H9 (cell line): ENCODE measurements at regions not wholly inside any gene's neighbourhood (a gene's known extent, or its start where the extent isn't known, plus 50 kb on each side); places are given as distances from the start of the nearest gene placed in this dataset.

Experiments used
- DNase-seq: peaks from one replicate; pipeline ENCODE4 v3.0.0-alpha.2; 2017
- H2AFZ ChIP-seq: one replicate; pipeline ENCODE4 v1.6.1; 2013; ENCODE audit warnings: mild to moderate bottlenecking, low read length, control low read depth, moderate library complexity
- H2AK5ac ChIP-seq: 2 replicates; pipeline ENCODE4 v1.6.1; 2013; ENCODE audit warnings: low read length, control low read depth, mixed read lengths; ENCODE audit not compliant: insufficient read length
- H2BK120ac ChIP-seq: one replicate; pipeline ENCODE4 v1.6.1; 2013; ENCODE audit warnings: low read depth, mild to moderate bottlenecking, low read length, control low read depth, inconsistent platforms; ENCODE audit not compliant: poor library complexity, severe bottlenecking
- H2BK12ac ChIP-seq: 2 replicates; pipeline ENCODE4 v1.6.1; 2013; ENCODE audit warnings: low read length, control low read depth, mixed read lengths, low read depth; ENCODE audit not compliant: insufficient read length
- H2BK15ac ChIP-seq: 2 replicates; pipeline ENCODE4 v1.6.1; 2013; ENCODE audit warnings: low read depth, low read length, control low read depth
- H2BK20ac ChIP-seq: one replicate; pipeline ENCODE4 v1.6.1; 2013; ENCODE audit warnings: low read depth, mild to moderate bottlenecking, low read length, control low read depth, inconsistent platforms; ENCODE audit not compliant: poor library complexity, severe bottlenecking
- H2BK5ac ChIP-seq: 2 replicates; pipeline ENCODE4 v1.6.1; 2013; ENCODE audit warnings: low read length, control low read depth, mixed read lengths; ENCODE audit not compliant: insufficient read length
- H3K14ac ChIP-seq: 2 replicates; pipeline ENCODE4 v1.6.1; 2013; ENCODE audit warnings: low read length, control low read depth; ENCODE audit not compliant: insufficient read depth
- H3K18ac ChIP-seq: 2 replicates; pipeline ENCODE4 v1.6.1; 2013; ENCODE audit warnings: low read depth, mild to moderate bottlenecking, mixed read lengths, low read length, control low read depth; ENCODE audit not compliant: insufficient read length
- H3K23ac ChIP-seq: 2 replicates; pipeline ENCODE4 v1.6.1; 2013; ENCODE audit warnings: low read length, control low read depth, mixed read lengths, low read depth; ENCODE audit not compliant: insufficient read length
- H3K23me2 ChIP-seq: 2 replicates; pipeline ENCODE4 v1.6.1; 2013; ENCODE audit warnings: low read depth, mild to moderate bottlenecking, mixed read lengths, low read length, control low read depth; ENCODE audit not compliant: insufficient read length, poor library complexity, severe bottlenecking
- H3K27ac ChIP-seq: 2 replicates; pipeline ENCODE4 v1.5.1; 2013; ENCODE audit warnings: low read length, control low read depth, mixed read lengths, low read depth; ENCODE audit not compliant: insufficient read length
- H3K27me3 ChIP-seq: 2 replicates; pipeline ENCODE4 v1.6.1; 2013; ENCODE audit warnings: low read length, control low read depth, inconsistent platforms; ENCODE audit not compliant: insufficient read depth
- H3K4ac ChIP-seq: 2 replicates; pipeline ENCODE4 v1.6.1; 2013; ENCODE audit warnings: low read depth, mild to moderate bottlenecking, control low read depth, inconsistent platforms, low read length, moderate library complexity
- H3K4me1 ChIP-seq: 2 replicates; pipeline ENCODE4 v1.6.1; 2013; ENCODE audit warnings: low read length, control low read depth, inconsistent platforms; ENCODE audit not compliant: insufficient read depth
- H3K4me2 ChIP-seq: 2 replicates; pipeline ENCODE4 v1.6.1; 2013; ENCODE audit warnings: low read length, control low read depth, mixed read lengths; ENCODE audit not compliant: insufficient read length, insufficient read depth
- H3K56ac ChIP-seq: 2 replicates; pipeline ENCODE4 v1.6.1; 2013; ENCODE audit warnings: low read depth, mild to moderate bottlenecking, mixed read lengths, low read length, control low read depth; ENCODE audit not compliant: insufficient read length
- H3K79me1 ChIP-seq: 2 replicates; pipeline ENCODE4 v1.6.1; 2013; ENCODE audit warnings: low read depth, mild to moderate bottlenecking, moderate library complexity, low read length, control low read depth, inconsistent platforms; ENCODE audit not compliant: insufficient read depth, poor library complexity, severe bottlenecking
- H3K79me2 ChIP-seq: 2 replicates; pipeline ENCODE4 v1.6.1; 2013; ENCODE audit warnings: low read length, control low read depth, inconsistent platforms; ENCODE audit not compliant: insufficient read depth
- H3K9ac ChIP-seq: 2 replicates; pipeline ENCODE4 v1.6.1; 2013; ENCODE audit warnings: low read length, control low read depth, mixed read lengths; ENCODE audit not compliant: insufficient read length; ENCODE audit errors: extremely low read depth
- H3K9me3 ChIP-seq: one replicate; pipeline ENCODE4 v1.6.1; 2013; ENCODE audit warnings: low read depth, low read length, inconsistent platforms; ENCODE audit not compliant: control insufficient read depth
- H3T11ph ChIP-seq: one replicate; pipeline ENCODE4 v1.6.1; 2013; ENCODE audit warnings: mild to moderate bottlenecking, low read length, control low read depth, inconsistent platforms
- H4K20me1 ChIP-seq: one replicate; pipeline ENCODE4 v1.6.1; 2013; ENCODE audit not compliant: control insufficient read depth, insufficient read length, insufficient read depth
- H4K5ac ChIP-seq: 2 replicates; pipeline ENCODE4 v1.6.1; 2013; ENCODE audit warnings: low read depth, mild to moderate bottlenecking, mixed read lengths, low read length, control low read depth; ENCODE audit not compliant: insufficient read length
- H4K8ac ChIP-seq: replicated peaks from 2 replicates; pipeline ENCODE4 v1.6.1; 2013; ENCODE audit warnings: low read length, control low read depth, mixed read lengths, low read depth; ENCODE audit not compliant: insufficient read length
- H4K91ac ChIP-seq: 2 replicates; pipeline ENCODE4 v1.6.1; 2013; ENCODE audit warnings: low read depth, mild to moderate bottlenecking, moderate library complexity, mixed read lengths, low read length, control low read depth; ENCODE audit not compliant: insufficient read length
- H3K27ac Mint-ChIP-seq, 3 experiments: 2 replicates in 2 of 3; 3 replicates in 1 of 3; pipeline ENCODE4 v1.8.0; 2020 to 2021; ENCODE audit warnings: mixed read lengths in 3 of 3, mild to moderate bottlenecking in 1 of 3, moderate library complexity in 1 of 3
- H3K27me3 Mint-ChIP-seq: 2 replicates; pipeline ENCODE4 v1.8.0; 2021; ENCODE audit warnings: low read depth, mild to moderate bottlenecking, moderate library complexity, mixed read lengths
- H3K36me3 Mint-ChIP-seq, 3 experiments: 2 replicates in 2 of 3; 3 replicates in 1 of 3; pipeline ENCODE4 v1.8.0; 2020 to 2021; ENCODE audit warnings: low read depth in 3 of 3, mixed read lengths in 3 of 3; ENCODE audit not compliant: insufficient read depth in 1 of 3
- H3K4me1 Mint-ChIP-seq, 2 experiments: 2 replicates each; pipeline ENCODE4 v1.8.0; 2020; ENCODE audit warnings: mixed read lengths in 2 of 2
- H3K4me3 Mint-ChIP-seq, 2 experiments: 2 replicates in 1 of 2; 3 replicates in 1 of 2; pipeline ENCODE4 v1.8.0; 2020 to 2021; ENCODE audit warnings: mild to moderate bottlenecking in 2 of 2, mixed read lengths in 2 of 2, moderate library complexity in 1 of 2
- H3K9me3 Mint-ChIP-seq, 2 experiments: 2 replicates in 1 of 2; 3 replicates in 1 of 2; pipeline ENCODE4 v1.8.0; 2020; ENCODE audit warnings: mild to moderate bottlenecking in 2 of 2, mixed read lengths in 2 of 2, moderate library complexity in 1 of 2
- WGBS: extraction: QIAGEN DNeasy Blood & Tissue Kit; methylation state at CpG from one replicate; pipeline ENCODE4 v1.1.7; 2013; ENCODE audit warnings: missing lambda C conversion rate, low lambda C conversion rate, mixed read lengths; ENCODE audit not compliant: insufficient read length; ENCODE audit errors: extremely low coverage; 5-methylcytosine and 5-hydroxymethylcytosine counted together
- TF ChIP-seq, protein P1 (sequence below): fragments of 200-600 bp; sonication (generic); conservative IDR thresholded peaks from 3 replicates; pipeline ENCODE4 v1.8.0; 2021; ENCODE audit warnings: antibody characterized with exemption, mild to moderate bottlenecking

DNA sequence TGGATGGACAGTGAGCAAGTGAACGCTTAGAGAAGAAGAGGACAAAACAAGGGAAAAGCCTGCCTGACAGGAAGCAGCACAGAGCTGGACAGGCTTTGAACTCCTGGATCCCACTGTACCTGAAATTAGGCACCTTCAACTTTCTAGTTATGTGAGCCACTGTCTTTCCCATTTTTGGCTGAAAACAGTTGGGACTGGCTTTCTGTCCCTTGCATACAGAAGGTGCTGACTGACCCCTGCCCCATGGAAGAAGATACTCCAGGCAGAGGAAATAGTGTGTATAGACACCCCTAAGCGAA lies 122.8 kb downstream of the CEBPB start:
- H3K4ac ChIP-seq, result no peak overlapping the region
- H2BK120ac ChIP-seq, result no peak overlapping the region
- no peak overlapping the region for H4K91ac ChIP-seq
- H2BK12ac ChIP-seq, result no peak overlapping the region
- H3T11ph ChIP-seq, result no peak overlapping the region
- Mint-ChIP-seq H3K4me3 (no peak overlapping the region), H3K27ac (no peak overlapping the region), H3K27me3 (peaks cover 3% of the 10 kb centered on the region; the same call in 1 of the 2 replicates), H3K36me3 (no peaks in the 10 kb centered on the region), H3K4me1 (peaks cover 5 to 22% of the 10 kb centered on the region in 2 experiments), H3K9me3 (no peaks in the 10 kb centered on the region; a peak in 1 of 5 replicates)
- no peak overlapping the region for H2BK5ac ChIP-seq
- H3K4me1 ChIP-seq, result no peaks in the 10 kb centered on the region
- DNase-seq, result no peak
- H2BK20ac ChIP-seq, result no peak overlapping the region
- no peak overlapping the region for H3K27ac ChIP-seq
- H2BK15ac ChIP-seq, result no peak overlapping the region
- H3K9me3 ChIP-seq, result no peaks in the 10 kb centered on the region
- H4K20me1 ChIP-seq, result no peaks in the 10 kb centered on the region
- H3K79me1 ChIP-seq, result no peaks in the 10 kb centered on the region
- H3K9ac ChIP-seq, result no peak overlapping the region
- H3K79me2 ChIP-seq, result no peaks in the 10 kb centered on the region
- no peak overlapping the region for H4K8ac ChIP-seq
- TF ChIP-seq, protein P1, sequence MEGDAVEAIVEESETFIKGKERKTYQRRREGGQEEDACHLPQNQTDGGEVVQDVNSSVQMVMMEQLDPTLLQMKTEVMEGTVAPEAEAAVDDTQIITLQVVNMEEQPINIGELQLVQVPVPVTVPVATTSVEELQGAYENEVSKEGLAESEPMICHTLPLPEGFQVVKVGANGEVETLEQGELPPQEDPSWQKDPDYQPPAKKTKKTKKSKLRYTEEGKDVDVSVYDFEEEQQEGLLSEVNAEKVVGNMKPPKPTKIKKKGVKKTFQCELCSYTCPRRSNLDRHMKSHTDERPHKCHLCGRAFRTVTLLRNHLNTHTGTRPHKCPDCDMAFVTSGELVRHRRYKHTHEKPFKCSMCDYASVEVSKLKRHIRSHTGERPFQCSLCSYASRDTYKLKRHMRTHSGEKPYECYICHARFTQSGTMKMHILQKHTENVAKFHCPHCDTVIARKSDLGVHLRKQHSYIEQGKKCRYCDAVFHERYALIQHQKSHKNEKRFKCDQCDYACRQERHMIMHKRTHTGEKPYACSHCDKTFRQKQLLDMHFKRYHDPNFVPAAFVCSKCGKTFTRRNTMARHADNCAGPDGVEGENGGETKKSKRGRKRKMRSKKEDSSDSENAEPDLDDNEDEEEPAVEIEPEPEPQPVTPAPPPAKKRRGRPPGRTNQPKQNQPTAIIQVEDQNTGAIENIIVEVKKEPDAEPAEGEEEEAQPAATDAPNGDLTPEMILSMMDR, result no peak
- no CpG with 5 or more reads among the region's 2 CpGs for WGBS
- no peak overlapping the region for H3K18ac ChIP-seq
- H3K23ac ChIP-seq, result no peak overlapping the region
- H3K14ac ChIP-seq, result no peak overlapping the region
- no peaks in the 10 kb centered on the region for H3K27me3 ChIP-seq
- no peak overlapping the region for H2AFZ ChIP-seq
- no peak overlapping the region for H3K56ac ChIP-seq
- H4K5ac ChIP-seq, result no peak overlapping the region
- no peak overlapping the region for H2AK5ac ChIP-seq
- no peaks in the 10 kb centered on the region for H3K23me2 ChIP-seq
- H3K4me2 ChIP-seq, result no peak overlapping the region
